ENCODE measurements at regions not wholly inside any gene's neighbourhood (a gene's known extent, or its start where the extent isn't known, plus 50 kb on each side); places are given as distances from the start of the nearest gene placed in this dataset.

DNA sequence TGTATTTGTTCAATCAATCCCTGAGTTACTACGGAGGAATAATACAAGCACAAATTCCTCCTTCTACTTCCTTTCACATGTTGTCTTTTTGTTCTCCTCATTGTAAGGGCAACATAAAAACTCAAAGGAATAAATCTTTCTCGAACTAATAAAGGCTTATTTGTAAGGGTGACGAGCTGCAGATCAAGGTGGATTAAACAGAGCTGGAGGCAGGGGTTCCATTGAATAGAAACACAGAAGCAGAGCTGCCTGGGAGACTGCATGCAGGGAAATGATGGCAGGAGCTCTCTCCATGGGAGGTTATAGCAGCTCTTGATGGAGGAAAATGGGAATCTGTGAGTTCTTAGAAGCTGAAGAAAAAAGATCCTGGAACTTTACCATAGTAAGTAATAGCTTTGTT lies 160.2 kb downstream of the CYYR1 start:
- DNase-seq, result no peak

DNA sequence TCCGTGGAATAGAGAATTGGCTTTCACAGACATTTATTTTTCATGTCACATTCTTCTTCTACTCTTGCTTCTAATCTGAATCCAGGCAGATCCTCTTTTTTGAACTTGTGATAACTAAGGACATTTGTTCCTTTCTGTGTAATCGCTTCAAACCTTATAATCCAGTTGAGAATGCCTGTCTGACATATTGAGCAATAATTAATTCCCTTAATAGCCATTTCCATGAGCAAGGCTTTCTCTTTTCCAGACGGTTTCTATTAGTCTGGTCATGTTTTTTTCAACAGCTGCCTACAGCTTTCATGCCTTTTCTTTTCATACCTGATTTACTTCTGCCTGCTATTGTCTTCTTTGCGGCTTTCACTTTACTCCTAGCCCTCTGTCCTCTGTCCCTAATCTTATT lies 163.4 kb downstream of the CYYR1 start:
- no peak for DNase-seq

DNA sequence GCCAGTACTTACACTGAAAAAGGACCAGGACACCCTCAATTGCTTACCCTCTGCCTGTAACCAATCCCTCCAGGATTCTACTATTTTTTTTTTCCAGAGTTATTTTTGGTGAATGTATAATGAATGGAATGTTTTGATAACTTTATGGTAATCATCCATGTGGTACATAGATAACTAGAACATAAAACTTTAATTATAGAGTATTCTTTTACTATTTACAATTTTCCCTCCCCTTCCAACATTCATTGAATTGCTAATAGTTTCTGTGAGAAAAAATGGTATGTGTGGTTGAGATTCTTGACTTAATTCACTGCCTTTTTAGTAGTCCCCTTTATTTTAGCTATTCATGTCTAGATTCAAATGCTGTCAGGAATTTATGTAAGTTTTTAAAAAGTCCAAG lies 164.6 kb downstream of the CYYR1 start:
- no peak for DNase-seq

DNA sequence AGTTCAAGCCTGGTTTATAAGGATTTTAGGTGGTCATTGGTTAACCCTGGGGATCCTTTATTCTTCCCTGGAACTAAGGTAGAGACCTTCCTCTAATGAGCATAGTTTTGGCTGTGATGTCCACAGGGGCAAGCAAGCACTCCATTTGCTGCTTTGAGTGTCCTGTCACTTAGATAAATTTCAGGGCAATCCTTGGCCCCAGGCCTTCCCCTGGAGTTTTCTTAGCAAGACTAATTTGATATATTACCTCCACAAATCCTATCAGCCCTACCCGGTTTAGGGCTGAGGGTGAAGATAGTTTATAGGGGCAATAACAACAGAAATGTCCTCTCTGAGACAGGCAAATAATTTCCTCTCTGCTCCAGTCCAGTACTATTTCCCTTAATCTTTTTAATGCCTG lies 166.6 kb downstream of the CYYR1 start:
- DNase-seq, result no peak

DNA sequence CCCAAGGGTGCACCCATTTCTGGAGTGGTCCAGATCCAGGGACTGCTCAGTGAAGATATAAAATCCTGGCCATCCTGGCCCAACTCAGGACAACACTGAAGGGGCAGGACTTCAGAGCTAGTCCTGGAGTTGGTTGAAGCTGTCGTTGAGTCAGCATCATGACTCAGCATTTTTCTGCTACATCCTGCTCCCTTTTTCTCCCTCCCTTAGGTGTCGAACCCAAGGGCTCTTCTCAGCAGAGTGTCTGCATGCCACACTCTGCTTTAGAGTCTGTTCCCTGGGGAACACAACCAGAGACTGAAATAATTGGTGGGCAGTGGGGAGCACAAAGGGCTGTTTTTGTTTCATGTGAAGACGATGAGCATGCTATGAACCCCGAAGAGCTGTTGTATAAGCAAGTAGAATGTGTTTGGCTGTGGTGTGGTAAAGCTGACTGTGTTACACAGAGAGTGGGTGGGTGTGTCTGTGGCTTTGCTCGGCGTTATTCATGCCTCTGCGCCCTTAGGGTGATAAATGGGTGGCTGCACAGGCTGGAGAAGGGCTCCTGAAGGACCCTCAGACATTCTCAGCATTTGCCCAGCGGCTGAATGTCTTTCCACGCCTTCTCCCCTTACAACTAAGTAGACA lies 167.2 kb downstream of the CYYR1 start:
- peak; percentile 16 for DNase-seq

DNA sequence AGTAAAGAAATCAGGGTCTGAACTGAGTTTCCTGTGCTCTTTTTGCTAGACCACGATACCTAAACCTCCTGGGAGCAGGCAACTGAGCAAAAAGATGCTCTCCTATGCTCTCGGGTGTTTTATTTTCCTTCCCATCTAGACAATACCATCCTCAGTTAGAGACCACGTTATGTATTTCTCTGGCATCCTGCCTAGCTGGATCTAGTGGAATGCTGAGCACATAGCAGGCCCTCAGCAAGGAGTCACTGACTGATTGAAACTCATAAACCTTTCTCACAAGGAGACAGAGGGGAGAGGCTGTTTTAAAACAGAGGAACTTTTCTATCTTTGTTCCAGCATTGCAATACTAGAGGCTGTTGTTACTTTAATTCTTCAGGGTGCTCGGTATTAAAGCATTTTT lies 168.0 kb downstream of the CYYR1 start:
- DNase-seq, result no peak

DNA sequence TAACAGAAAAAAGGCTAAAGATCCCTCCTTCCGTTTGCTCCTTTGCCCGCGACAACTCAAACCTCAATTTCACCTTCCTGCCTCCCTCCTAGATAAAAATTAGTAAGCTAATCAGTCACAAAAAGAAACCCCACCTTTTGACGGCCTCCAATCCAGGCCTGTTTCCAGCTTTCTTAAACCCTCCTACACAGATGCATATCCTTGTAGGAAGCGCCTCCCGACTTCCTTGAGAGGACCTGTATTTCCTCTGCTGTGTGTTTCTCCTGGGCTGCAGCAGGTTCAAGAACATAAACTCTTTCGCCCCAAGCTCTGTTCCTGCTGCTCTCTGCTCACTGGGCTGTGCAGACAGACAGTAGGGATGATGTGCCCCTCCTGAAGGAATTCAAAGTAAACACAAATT lies 168.8 kb downstream of the CYYR1 start:
- no peak for DNase-seq

DNA sequence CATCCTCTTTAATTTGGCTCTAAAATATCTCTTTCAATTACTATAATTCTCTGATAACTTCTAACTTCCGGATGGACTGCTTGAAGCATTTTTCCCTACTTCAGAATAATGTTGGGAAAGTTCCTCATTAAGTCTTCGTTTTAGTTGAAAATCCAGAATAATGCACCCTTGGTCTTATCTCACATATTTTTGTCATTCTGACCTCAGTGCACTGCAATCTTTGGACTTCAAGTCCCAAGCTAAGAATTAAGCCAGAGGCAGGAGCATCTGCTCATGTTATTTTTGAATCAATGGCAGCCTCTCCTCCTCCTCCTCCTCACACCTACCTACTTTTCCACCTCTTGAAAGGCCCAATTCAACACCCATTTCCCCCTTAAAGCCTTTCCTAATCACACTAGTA lies 169.8 kb downstream of the CYYR1 start:
- DNase-seq, result no peak

DNA sequence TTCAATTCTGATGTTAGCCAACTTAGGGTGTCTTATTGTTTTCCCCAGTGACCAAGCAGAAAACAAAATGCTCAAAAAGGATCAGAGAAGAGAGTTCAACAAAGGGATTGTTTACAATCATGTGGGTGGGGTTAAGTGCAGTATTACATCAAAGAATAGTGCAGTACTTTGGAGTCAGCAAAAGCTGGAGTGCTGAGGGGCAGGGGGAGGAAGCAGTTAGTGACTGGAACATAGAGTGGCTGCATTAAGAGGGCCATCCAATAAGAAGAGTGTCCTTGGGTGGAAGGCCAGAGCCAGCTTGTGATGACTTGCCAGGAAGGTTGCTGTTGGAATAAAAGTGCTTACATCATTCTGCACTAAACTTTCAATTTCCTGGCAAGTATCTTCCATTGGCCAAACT lies 175.5 kb downstream of the CYYR1 start:
- no peak for DNase-seq

DNA sequence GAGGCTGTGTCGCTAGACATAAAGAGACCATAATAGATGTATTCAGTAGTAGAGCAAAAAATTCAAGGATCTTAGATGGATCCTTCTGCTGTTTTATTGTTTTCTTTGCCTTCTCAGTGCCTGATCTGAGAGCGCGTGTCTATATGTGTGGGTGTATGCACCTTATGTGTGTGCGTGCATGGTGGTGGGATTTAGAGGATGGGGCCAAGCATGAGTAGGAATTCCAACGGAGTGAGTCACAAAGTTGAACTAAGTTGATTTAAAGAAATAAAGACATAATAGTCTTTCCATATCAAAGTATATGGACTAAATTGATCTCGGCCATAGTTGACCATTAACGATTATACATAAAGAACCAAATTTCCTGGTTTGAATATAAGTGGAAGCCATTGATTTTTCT lies 178.7 kb downstream of the CYYR1 start:
- DNase-seq, result no peak

DNA sequence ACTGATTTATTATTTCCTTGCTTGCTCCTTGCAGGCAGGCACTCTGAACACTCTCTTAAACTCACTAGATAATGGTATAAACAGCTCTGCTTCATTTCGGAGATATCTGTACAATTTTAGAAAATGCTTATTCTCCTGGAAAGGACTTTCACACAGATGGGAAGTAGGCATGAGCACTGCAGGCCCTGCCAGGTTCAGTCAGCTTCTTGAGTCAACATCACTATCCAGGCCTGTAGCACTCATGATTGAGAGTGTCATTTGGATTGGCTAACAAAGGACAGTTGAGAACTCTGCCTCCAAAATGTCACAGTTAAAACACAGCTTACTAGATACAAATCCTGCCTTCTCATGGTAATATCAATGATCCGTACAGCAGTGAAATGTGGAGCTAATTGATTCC lies 181.9 kb downstream of the CYYR1 start:
- no peak for DNase-seq

DNA sequence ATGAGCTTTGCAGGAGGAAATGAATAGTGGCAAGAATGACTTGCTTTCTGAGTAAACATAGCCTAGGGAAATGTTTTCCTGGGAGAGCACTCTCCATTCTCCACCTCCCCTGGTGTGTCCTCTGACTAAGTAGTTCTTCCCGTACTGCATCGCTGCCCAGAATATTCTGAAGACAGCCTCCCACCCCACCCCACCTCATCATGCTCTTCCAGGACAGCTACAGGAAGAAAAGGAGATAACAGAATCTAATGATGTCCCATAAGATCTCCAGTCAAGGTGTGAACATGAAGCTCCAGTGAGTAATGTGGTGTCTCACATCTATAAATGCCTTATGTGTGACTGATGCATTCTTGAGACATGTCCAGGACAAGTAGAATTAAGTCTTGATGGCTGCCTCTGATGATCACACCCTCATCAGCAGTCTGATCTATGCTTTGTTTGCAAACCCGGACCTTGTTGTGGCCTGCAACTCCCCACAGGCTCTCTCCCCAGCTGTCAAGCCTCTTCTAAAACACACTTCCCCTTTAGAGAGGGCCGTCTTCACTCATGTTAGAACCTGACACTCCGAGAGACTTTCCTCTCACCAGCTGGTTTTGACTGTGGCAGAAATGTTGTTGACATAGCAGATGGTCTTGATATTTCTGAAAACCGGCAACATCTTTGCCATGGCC lies 183.0 kb downstream of the CYYR1 start:
- no peak for DNase-seq

DNA sequence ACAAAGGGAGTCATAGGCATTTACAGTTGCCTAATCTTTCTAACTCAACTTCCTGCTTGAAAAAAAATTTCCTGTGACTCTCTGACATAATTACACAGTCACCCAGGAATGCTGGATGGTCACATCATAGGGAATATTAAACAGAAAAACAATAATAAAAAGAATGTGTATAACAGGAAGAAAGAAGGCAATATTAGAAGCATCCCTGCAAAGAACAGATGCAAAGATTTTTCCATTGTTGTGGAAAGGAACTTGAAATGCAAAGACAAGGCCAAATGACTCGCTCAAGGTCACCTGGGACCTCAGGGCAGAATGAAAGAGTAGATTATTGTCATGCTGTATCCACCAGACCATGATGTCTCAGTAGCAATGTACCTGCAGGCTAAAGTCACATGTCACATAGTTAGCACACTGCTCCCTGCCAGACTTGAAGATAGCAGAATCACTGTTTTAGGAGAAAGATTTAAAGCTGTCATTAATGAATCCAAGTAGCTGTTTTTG lies 184.3 kb downstream of the CYYR1 start:
- DNase-seq, result no peak

DNA sequence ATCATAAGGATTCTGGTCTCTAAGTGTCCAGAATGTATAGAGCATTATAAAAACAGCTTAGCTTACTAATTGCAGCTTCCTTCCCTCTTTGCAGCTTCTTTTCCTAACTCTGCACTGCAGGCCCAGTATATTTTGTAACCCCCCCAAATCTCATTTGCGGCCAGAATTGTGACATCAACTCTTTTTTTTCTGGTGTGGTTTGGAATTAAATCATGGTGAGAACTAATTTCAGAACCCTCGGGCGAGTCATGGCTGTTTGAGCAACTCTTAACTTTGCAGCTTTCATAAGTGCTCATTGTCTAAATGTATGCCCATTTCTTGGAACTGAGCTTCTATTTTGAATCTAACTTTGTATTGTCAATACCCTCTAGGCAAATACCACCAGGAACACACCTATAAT lies 187.4 kb downstream of the CYYR1 start:
- no peak for DNase-seq

DNA sequence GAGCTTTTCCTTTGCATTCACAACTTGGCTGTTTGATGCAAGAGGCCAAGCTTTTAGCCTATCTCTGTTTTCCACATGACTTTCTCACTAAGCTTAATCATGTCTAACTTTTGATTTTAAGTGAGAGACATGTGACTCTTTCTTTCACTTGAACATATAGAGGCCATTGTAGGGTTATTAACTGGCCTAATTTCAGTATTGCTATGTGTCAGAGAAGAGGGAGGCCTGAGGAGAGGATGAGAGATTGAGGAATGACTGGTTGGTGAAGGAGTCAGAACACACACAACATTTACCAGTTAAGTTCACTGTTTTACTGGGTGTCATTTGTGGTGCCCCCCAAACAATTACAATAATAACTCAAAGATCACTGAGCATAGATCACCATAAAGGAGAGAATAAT lies 193.5 kb downstream of the CYYR1 start:
- DNase-seq, result no peak

DNA sequence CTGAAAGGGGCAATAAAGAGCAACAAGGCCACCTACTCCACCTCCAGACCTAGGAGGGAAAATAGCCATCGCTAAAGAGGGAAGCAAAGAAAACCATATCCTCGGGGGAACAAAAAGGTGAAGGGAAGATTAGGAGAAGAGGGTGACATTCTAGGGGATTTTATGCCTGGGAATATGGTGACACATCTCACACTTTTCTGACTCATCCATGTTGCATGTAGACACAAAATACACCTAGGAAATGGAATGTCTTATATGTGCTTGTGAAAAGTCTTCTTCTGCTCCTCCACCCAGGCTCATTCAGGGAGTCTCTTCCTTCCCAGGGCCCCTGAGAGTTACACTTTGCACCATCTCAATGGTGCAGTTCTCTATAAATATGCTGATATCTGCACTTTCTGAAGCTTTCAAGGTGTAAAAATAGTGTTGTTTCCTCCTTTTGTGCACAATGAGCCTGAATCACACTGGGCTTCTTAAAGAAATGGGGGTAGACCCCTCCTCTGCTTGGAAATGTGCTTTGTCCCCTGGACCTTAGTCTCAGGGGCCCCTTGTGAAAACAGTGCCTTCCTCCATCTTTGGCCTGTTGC lies 195.9 kb downstream of the CYYR1 start:
- DNase-seq, result no peak

DNA sequence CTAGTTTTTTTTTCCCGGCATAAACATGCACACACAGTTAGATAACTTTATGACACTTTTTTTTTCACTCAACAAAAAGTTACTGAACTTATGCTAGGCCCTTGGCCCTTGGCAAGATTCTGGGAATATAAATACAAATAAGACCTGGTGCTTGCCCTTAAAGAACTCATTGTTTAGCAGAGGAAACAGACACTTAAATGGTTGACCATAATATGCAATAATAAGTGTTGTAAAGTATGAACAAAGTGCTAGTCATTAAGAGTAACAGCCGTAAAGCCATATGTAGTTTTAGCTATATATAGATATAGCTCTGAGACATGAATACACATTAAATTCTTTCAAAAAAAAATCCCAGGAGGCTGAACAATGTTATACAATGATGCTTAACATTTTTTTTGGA lies 198.3 kb downstream of the CYYR1 start:
- no peak for DNase-seq

DNA sequence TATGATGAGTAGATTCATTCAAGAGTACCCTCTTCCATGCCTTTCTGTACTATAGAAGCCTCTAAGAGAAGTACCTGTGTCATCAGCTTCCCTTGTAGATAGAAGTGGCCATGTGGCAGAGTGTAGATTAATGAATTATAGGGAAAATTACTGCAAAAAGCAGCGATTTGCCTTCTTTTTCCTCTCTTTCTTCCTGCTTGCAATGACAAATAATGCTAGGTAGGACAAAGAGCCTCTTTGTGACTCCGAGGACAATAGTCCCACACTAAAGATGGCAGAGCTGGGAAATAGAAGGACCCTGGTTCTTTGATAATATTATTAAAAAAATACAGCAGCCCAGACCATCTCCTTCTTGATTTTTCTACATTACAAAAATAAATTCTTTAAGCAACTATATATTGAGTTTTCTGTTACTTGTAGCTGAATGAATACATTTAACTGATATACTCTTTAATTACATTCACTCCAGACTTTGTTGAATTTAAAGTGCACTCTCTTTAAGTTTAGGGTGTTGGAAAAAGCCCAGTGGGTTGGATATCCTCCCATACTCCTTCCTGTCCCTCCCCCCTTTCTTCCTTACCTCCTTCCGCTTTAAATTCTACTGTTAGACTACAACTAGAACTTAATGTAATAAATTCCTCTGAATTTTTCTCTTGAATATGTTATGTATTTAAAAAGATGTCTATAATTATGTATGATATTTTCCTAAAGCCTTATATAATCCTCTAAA lies 198.2 kb upstream of the APP start:
- no peak for DNase-seq

DNA sequence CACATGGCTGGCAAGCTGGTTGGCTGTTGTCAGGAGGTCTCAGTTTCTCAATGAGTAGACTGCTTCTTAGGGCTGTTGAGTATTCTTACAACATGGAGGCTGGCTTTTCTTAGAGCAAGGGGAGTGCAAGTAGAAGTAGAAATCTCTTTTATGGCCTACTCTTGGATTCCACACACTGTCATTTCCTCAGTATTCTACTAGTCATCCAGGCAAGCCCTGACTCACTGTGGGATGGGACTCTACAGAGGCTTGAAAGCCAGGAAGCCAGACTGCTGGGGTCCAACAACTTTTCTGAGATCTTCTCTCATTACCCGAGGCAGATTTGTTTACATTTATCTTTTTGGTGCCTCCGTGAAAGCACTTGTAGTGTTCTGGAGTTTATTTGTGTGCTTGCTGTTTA lies 196.2 kb upstream of the APP start:
- no peak for DNase-seq

DNA sequence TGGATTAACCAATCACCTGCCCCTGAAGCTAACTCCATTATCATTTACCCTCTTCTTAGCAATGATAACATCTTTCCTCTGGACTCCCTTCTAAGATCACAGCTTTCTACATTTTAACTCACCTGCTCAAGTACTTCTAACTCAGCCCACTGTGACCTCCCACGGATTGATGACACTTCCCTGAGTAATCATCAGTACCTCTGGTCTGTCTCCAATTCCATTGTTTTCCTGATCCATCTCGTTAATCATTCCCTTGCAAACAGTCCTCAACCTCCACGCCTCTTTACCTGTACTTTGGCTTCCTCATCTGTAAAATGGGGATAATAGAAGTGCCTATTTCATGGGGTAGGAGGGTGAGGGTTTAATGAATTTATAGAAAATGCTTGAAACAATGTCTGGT lies 195.3 kb upstream of the APP start:
- no peak for DNase-seq

DNA sequence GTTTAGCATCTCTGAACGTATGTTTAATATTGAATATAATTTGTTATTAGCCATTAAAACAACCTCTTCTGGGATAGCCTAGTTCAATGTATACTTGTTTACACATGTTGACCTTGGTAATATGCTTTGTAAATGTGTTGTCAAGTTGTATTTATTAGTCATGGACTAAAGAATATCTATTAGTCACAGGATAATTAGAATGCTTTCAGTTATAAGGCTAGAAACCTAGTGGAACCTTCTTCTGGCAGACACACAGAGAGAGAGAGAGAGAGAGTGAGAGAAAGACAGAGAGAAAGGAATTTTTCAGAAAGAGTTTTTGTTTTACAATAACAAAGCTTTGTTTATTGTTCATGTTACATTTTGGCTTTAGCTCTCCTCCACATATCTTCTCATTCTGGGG lies 181.1 kb upstream of the APP start:
- DNase-seq, result no peak

DNA sequence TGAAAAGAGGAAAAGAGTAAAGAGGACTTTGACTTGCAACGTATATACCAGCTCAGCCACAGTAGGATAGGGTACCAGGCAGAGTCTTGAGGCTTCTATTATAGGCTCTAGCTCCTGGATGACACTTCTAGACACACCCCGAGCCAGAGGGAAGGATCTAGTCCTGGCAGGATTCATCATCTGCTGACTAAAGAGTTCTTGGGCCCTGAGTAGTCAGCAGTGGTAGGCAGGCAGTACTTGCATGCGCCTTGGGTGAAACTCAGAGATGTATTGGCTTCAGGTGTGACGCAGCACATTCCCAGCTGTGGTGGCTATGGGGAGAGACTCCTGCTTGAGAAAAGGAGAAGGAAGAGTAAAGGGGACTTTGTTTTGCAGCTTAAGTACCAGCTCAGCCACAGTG lies 162.3 kb upstream of the APP start:
- no peak for DNase-seq

DNA sequence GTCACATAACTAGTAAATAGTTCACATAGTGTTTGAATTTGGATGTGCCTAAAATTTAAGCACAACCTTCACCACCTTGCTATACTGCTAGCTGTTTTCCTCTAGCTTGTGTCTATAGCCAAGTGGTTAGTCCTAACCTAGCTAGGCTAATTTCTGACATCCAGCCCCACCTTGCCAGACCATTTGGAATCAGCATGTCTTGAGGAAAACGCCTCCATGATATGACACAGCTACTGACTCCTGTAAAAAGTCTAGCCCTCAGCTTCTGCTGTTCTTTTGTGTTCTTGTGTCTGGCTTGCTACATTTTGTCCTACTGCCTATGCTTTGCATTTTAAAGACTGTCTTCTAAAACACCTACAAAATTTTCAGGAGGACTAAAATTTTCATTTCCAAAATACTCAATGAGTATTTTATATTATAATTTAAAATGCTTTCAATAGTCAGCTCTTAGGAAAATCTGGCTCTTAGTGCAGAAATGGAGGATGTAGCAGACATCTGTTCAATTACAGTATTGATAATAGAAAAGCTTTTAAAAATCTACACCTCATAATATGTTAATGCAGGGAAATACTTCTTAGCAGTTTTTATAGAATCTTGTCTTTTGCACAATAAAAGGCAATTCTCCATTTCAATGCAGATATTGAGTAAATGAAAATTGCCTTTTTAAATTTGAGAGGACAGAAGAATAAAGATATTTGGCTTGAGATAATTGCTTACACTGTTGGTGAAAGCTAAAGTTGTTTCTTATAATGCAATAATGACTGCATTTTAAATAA lies 160.8 kb upstream of the APP start:
- DNase-seq, result no peak
